ENCODE measurements at regions not wholly inside any gene's neighbourhood (a gene's known extent, or its start where the extent isn't known, plus 50 kb on each side); places are given as distances from the start of the nearest gene placed in this dataset.
"Not testable (repeated sequence)": the region's sequence is repeated elsewhere in the genome, so short reads cannot be mapped to it uniquely, and the experiment has no call there.

- DNase-seq (ENCODE audit: extremely low read depth in 1 of 2, low read depth in 1 of 2) = no peak
Measured at GRCh38 chr21:27580276-27580675, 613.4 kb upstream of the ADAMTS5 start.

GRCh38 chr21:27578741-27579265 is 611.9 kb upstream of the ADAMTS5 start:
- DNase-seq (ENCODE audit: extremely low read depth in 1 of 2, low read depth in 1 of 2) = no peak

GRCh38 chr21:27572696-27573095 is 605.8 kb upstream of the ADAMTS5 start:
- no peak for DNase-seq (ENCODE audit: extremely low read depth in 1 of 2, low read depth in 1 of 2)

- no peak for DNase-seq (ENCODE audit: extremely low read depth in 1 of 2, low read depth in 1 of 2)
Measured at GRCh38 chr21:27571706-27572105, 604.8 kb upstream of the ADAMTS5 start.

GRCh38 chr21:27570306-27570868 is 603.5 kb upstream of the ADAMTS5 start:
- DNase-seq (ENCODE audit: extremely low read depth in 1 of 2, low read depth in 1 of 2) = no peak

GRCh38 chr21:27569831-27570230 is 602.9 kb upstream of the ADAMTS5 start:
- no peak for DNase-seq (ENCODE audit: extremely low read depth in 1 of 2, low read depth in 1 of 2)

GRCh38 chr21:27569091-27569490 is 602.2 kb upstream of the ADAMTS5 start:
- no peak for DNase-seq (ENCODE audit: extremely low read depth in 1 of 2, low read depth in 1 of 2)

GRCh38 chr21:27567381-27567780 is 600.5 kb upstream of the ADAMTS5 start:
- DNase-seq (ENCODE audit: extremely low read depth in 1 of 2, low read depth in 1 of 2) = no peak

- no peak for DNase-seq (ENCODE audit: extremely low read depth in 1 of 2, low read depth in 1 of 2)
Measured at GRCh38 chr21:27566521-27566920, 599.6 kb upstream of the ADAMTS5 start.

- no peak for DNase-seq (ENCODE audit: extremely low read depth in 1 of 2, low read depth in 1 of 2)
Measured at GRCh38 chr21:27565364-27565763, 598.5 kb upstream of the ADAMTS5 start.

GRCh38 chr21:27564684-27565301 is 597.9 kb upstream of the ADAMTS5 start:
- no peak for DNase-seq (ENCODE audit: extremely low read depth in 1 of 2, low read depth in 1 of 2)

GRCh38 chr21:27562303-27562702 is 595.4 kb upstream of the ADAMTS5 start:
- DNase-seq (ENCODE audit: extremely low read depth in 1 of 2, low read depth in 1 of 2) = no peak

GRCh38 chr21:27561116-27561515 is 594.2 kb upstream of the ADAMTS5 start:
- no peak for DNase-seq (ENCODE audit: extremely low read depth in 1 of 2, low read depth in 1 of 2)

GRCh38 chr21:27557356-27557755 is 590.5 kb upstream of the ADAMTS5 start:
- no peak for DNase-seq (ENCODE audit: extremely low read depth in 1 of 2, low read depth in 1 of 2)

- DNase-seq (ENCODE audit: extremely low read depth in 1 of 2, low read depth in 1 of 2) = no peak
Measured at GRCh38 chr21:27555996-27556395, 589.1 kb upstream of the ADAMTS5 start.

GRCh38 chr21:27550287-27550686 is 583.4 kb upstream of the ADAMTS5 start:
- DNase-seq (ENCODE audit: extremely low read depth in 1 of 2, low read depth in 1 of 2) = no peak

- DNase-seq (ENCODE audit: extremely low read depth in 1 of 2, low read depth in 1 of 2) = no peak
Measured at GRCh38 chr21:27548486-27548885, 581.6 kb upstream of the ADAMTS5 start.

GRCh38 chr21:27545754-27546349 is 579.0 kb upstream of the ADAMTS5 start:
- no peak for DNase-seq (ENCODE audit: extremely low read depth in 1 of 2, low read depth in 1 of 2)

GRCh38 chr21:27542126-27542525 is 575.2 kb upstream of the ADAMTS5 start:
- not testable (repeated sequence) for DNase-seq (ENCODE audit: extremely low read depth in 1 of 2, low read depth in 1 of 2)

GRCh38 chr21:27536319-27536718 is 569.4 kb upstream of the ADAMTS5 start:
- no peak for DNase-seq (ENCODE audit: extremely low read depth in 1 of 2, low read depth in 1 of 2)

- no peak for DNase-seq (ENCODE audit: extremely low read depth in 1 of 2, low read depth in 1 of 2)
Measured at GRCh38 chr21:27535188-27535587, 568.3 kb upstream of the ADAMTS5 start.

GRCh38 chr21:27534206-27534605 is 567.3 kb upstream of the ADAMTS5 start:
- DNase-seq (ENCODE audit: extremely low read depth in 1 of 2, low read depth in 1 of 2) = no peak

Measured in activated CD8-positive, alpha-beta memory T cell treated with anti-CD3 and anti-CD28 coated beads for 1 hour (primary cell).